ENCODE measurements at regions not wholly inside any gene's neighbourhood (a gene's known extent, or its start where the extent isn't known, plus 50 kb on each side); places are given as distances from the start of the nearest gene placed in this dataset.

DNA sequence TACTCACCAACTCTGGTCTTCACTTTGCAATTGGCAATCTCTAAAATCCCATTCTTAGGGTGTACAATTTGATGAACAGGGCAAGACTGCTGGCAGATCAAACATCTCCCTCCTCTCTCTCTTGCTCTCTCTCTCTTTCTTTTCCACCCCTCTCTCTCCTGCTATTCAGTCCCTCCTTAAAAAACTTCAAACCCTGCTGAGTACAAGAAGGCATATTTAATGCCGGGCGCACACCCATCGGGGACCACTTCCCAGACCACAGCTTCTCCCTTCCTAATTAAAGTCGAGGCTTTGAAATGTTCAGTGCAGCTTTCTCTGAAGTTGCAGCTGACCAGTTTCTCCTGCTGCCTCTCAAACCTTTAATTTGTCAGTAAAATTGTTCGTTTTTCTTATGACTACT, 185.4 kb upstream of the CDH11 start:
- H3K23me2 ChIP-seq (ENCODE audit: low read depth, low read length): no peaks in the 10 kb centered on the region
- no peak overlapping the region for H2AK5ac ChIP-seq (ENCODE audit: low read depth, low read length)
- H3K18ac ChIP-seq (ENCODE audit: extremely low read depth, low read length): no peak overlapping the region
- WGBS, 2 experiments (ENCODE audit: extremely low coverage in 1 of 2, insufficient coverage in 1 of 2, insufficient read length in 1 of 2, insufficient replicate concordance in 2 of 2, low coverage in 1 of 2, low lambda C conversion rate in 2 of 2, missing lambda C conversion rate in 1 of 2): 86% methylated on average over 4 of the region's 5 CpGs; no CpG with 5 or more reads in 1 of the 2 experiments
- H2BK15ac ChIP-seq (ENCODE audit: low read length): no peak overlapping the region
- H3K27ac ChIP-seq (ENCODE audit: low read depth, low read length): no peak overlapping the region
- H3K79me2 ChIP-seq (ENCODE audit: control insufficient read depth in 1 of 2, insufficient read depth in 2 of 2, low read length in 2 of 2): no peaks in the 10 kb centered on the region
- H3K27me3 ChIP-seq (replicated peaks in 1 of 4; ENCODE audit: control insufficient read depth in 3 of 4, extremely low read depth in 1 of 4, insufficient read depth in 3 of 4, low read length in 3 of 4): no peaks in the 10 kb centered on the region
- no peak overlapping the region for H2BK5ac ChIP-seq (ENCODE audit: low read depth, low read length)
- H2BK20ac ChIP-seq (ENCODE audit: low read length): no peak overlapping the region
- TF ChIP-seq TAF1 (IDR thresholded peaks at IDR 0.05; ENCODE audit: low read depth, low read length) (no peak), BCL11A (IDR thresholded peaks at IDR 0.05; ENCODE audit: low read depth in 2 of 2, low read length in 2 of 2) (no peak), SIX5 (IDR thresholded peaks at IDR 0.05; ENCODE audit: low read depth, low read length) (no peak), SAP30 (IDR thresholded peaks at IDR 0.05; ENCODE audit: insufficient read depth, insufficient replicate concordance, low read length) (no peak), HDAC6 (IDR thresholded peaks at IDR 0.05; ENCODE audit: low read depth, low read length) (no peak), NANOG (IDR thresholded peaks at IDR 0.05; ENCODE audit: insufficient read depth, low read depth, low read length, poor library complexity, severe bottlenecking) (no peak), CHD1 (IDR thresholded peaks at IDR 0.05; ENCODE audit: low read depth, low read length) (no peak), GTF2F1 (IDR thresholded peaks at IDR 0.05; ENCODE audit: borderline replicate concordance, low read depth, low read length) (no peak), JUND (IDR thresholded peaks at IDR 0.05; ENCODE audit: low read length) (no peak)
- TF ChIP-seq, protein P1, sequence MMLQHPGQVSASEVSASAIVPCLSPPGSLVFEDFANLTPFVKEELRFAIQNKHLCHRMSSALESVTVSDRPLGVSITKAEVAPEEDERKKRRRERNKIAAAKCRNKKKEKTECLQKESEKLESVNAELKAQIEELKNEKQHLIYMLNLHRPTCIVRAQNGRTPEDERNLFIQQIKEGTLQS (IDR thresholded peaks at IDR 0.05; ENCODE audit: insufficient read depth, low read depth, low read length): no peak
- TF ChIP-seq, protein P2, sequence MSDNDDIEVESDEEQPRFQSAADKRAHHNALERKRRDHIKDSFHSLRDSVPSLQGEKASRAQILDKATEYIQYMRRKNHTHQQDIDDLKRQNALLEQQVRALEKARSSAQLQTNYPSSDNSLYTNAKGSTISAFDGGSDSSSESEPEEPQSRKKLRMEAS (IDR thresholded peaks at IDR 0.05): no peak
- TF ChIP-seq, protein P3, sequence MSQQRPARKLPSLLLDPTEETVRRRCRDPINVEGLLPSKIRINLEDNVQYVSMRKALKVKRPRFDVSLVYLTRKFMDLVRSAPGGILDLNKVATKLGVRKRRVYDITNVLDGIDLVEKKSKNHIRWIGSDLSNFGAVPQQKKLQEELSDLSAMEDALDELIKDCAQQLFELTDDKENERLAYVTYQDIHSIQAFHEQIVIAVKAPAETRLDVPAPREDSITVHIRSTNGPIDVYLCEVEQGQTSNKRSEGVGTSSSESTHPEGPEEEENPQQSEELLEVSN (IDR thresholded peaks at IDR 0.05): no peak
- no peaks in the 10 kb centered on the region for H3K9me3 ChIP-seq (ENCODE audit: insufficient read depth in 2 of 2, low read depth in 1 of 2, low read length in 1 of 2)
- H2BK120ac ChIP-seq (replicated peaks; ENCODE audit: low read depth, low read length): no peak overlapping the region
- H4K8ac ChIP-seq (ENCODE audit: extremely low read depth, insufficient read depth, low read length): no peak overlapping the region
- H3K36me3 ChIP-seq (ENCODE audit: control insufficient read depth in 2 of 4, insufficient read depth in 4 of 4, low read length in 3 of 4): no peaks in the 10 kb centered on the region
- H4K5ac ChIP-seq (ENCODE audit: insufficient read length, low read depth, low read length): no peak overlapping the region
- H3K23ac ChIP-seq (ENCODE audit: insufficient read length): no peak overlapping the region
- no peak overlapping the region for H3K14ac ChIP-seq (ENCODE audit: insufficient read length)
- CTCF ChIA-PET (ENCODE audit: partially characterized antibody): interaction anchor here (1.4 to 2.2 kb wide), 2 partner anchors 10 to 48 kb away, joined by 3 to 10 read pairs; no protein-coding TSS in a partner anchor
- FAIRE-seq (no peak), DNase-seq (ENCODE audit: low read depth in 1 of 2, low spot score in 2 of 2) (no peak)
- POLR2A ChIA-PET (ENCODE audit: partially characterized antibody): interaction anchor here (1.0 to 1.8 kb wide), 2 partner anchors 10 to 84 kb away, joined by 3 to 6 read pairs; no protein-coding TSS in a partner anchor
- no peak overlapping the region for H2BK12ac ChIP-seq (ENCODE audit: low read depth, low read length)
- no peak overlapping the region for H4K91ac ChIP-seq (replicated peaks; ENCODE audit: insufficient read length, low read length)
- no peak overlapping the region for H3K4ac ChIP-seq (replicated peaks; ENCODE audit: insufficient read length, low read depth, low read length)
- no peak overlapping the region for H2AFZ ChIP-seq (ENCODE audit: low read length)
- no peaks in the 10 kb centered on the region for H4K20me1 ChIP-seq (replicated peaks in 1 of 2; ENCODE audit: control insufficient read depth in 1 of 2, insufficient read depth in 2 of 2, low read length in 2 of 2)
- H3K4me3 ChIP-seq (ENCODE audit: extremely low read depth in 1 of 4, insufficient read depth in 2 of 4, low read depth in 3 of 4, low read length in 4 of 4): no peak overlapping the region
- H3K4me2 ChIP-seq (ENCODE audit: insufficient read depth in 1 of 2, low read depth in 2 of 2, low read length in 2 of 2): no peak overlapping the region
- no peaks in the 10 kb centered on the region for H3K79me1 ChIP-seq (ENCODE audit: low read depth, low read length)
- H3K4me1 ChIP-seq (replicated peaks in 1 of 4; ENCODE audit: control insufficient read depth in 3 of 4, insufficient read depth in 4 of 4, low read length in 3 of 4): peaks cover 0 to 3% (median 0%) of the 10 kb centered on the region in 4 experiments; a peak in 3 of 7 replicates
- no peak overlapping the region for H3K9ac ChIP-seq (replicated peaks in 1 of 4; ENCODE audit: extremely low read depth in 1 of 4, low read depth in 3 of 4, low read length in 3 of 4)
- no peak overlapping the region for H3K56ac ChIP-seq (replicated peaks; ENCODE audit: insufficient read length, low read depth, low read length)

Measured in H1 (cell line).